SU-DHL-6 (cell line): ENCODE measurements at regions not wholly inside any gene's neighbourhood (a gene's known extent, or its start where the extent isn't known, plus 50 kb on each side); places are given as distances from the start of the nearest gene placed in this dataset.

ENCODE experiments used
- H2AFZ ChIP-seq: fragments of 200-600 bp; sonication (generic); 2 replicates; pipeline ENCODE4 v1.6.1; 2014; ENCODE audit warnings: low read depth, mild to moderate bottlenecking, moderate library complexity, mixed read lengths, antibody characterized with exemption, low read length; ENCODE audit not compliant: severe bottlenecking
- H3F3A ChIP-seq: fragments of 200-600 bp; shearing (Covaris generic); 2 replicates; pipeline ENCODE4 v1.6.0; 2016; ENCODE audit warnings: antibody characterized with exemption, mild to moderate bottlenecking; ENCODE audit not compliant: insufficient read depth
- H3K27ac ChIP-seq: fragments of 200-600 bp; sonication (generic); 2 replicates; pipeline ENCODE4 v1.5.1; 2016; ENCODE audit warnings: low read depth, mild to moderate bottlenecking, low read length, moderate library complexity, mixed read lengths
- H3K27me3 ChIP-seq: fragments of 200-600 bp; sonication (generic), shearing (Covaris generic); 2 replicates; pipeline ENCODE4 v1.6.0; 2014; ENCODE audit warnings: mild to moderate bottlenecking, low read length
- H3K36me3 ChIP-seq: fragments of 200-600 bp; sonication (generic); 2 replicates; pipeline ENCODE4 v1.6.1; 2014; ENCODE audit warnings: mild to moderate bottlenecking, low read length, mixed read lengths
- H3K4me2 ChIP-seq: fragments of 300-600, 200-600 bp; shearing (Covaris generic), sonication (generic); 2 replicates; pipeline ENCODE4 v1.6.0; 2014; ENCODE audit warnings: low read length, low read depth, mild to moderate bottlenecking; ENCODE audit not compliant: poor library complexity, severe bottlenecking
- H3K4me3 ChIP-seq: fragments of 200-600 bp; sonication (generic); 2 replicates; pipeline ENCODE4 v1.5.1; 2014; ENCODE audit warnings: antibody characterized with exemption, low read length, mild to moderate bottlenecking, mixed read lengths; ENCODE audit not compliant: insufficient read depth, poor library complexity, severe bottlenecking
- H3K79me2 ChIP-seq: fragments of 200-600 bp; sonication (generic); 2 replicates; pipeline ENCODE4 v1.6.1; 2014; ENCODE audit warnings: mild to moderate bottlenecking, low read length, moderate library complexity; ENCODE audit not compliant: insufficient read depth
- H3K9ac ChIP-seq: fragments of 200-600 bp; sonication (generic); 2 replicates; pipeline ENCODE4 v1.7.0; 2014; ENCODE audit warnings: mild to moderate bottlenecking, low read length
- H3K9me2 ChIP-seq: fragments of 200-600 bp; sonication (generic); replicated peaks from 2 replicates; pipeline ENCODE4 v1.6.1; 2014; ENCODE audit warnings: low read length; ENCODE audit not compliant: insufficient read depth
- H3K9me3 ChIP-seq: fragments of 200-600 bp; sonication (generic); 2 replicates; pipeline ENCODE4 v1.6.1; 2014; ENCODE audit warnings: low read length, mixed read lengths; ENCODE audit not compliant: insufficient read depth
- H4K20me1 ChIP-seq: fragments of 200-600 bp; sonication (generic); 2 replicates; pipeline ENCODE4 v1.6.1; 2014; ENCODE audit warnings: low read depth, mild to moderate bottlenecking, antibody characterized with exemption, low read length, moderate library complexity, mixed read lengths
- CTCF ChIP-seq: fragments of 200-600 bp; sonication (generic); IDR thresholded peaks from one replicate; pipeline ENCODE4 v1.5.1; 2017; ENCODE audit warnings: antibody characterized with exemption, mild to moderate bottlenecking, low read length, moderate library complexity; ENCODE audit not compliant: insufficient read depth, poor library complexity, severe bottlenecking
- EZH2phosphoT487 ChIP-seq: fragments of 200-600 bp; sonication (generic), shearing (Covaris generic); conservative IDR thresholded peaks from 2 replicates; pipeline ENCODE4 v1.6.1; 2018; ENCODE audit warnings: mild to moderate bottlenecking, antibody characterized with exemption, low read length, moderate library complexity, mixed read lengths

GRCh38 chr2:138187221-138187620 lies 222.9 kb downstream of the HNMT start:
- H3K4me2 ChIP-seq = no peak overlapping the region
- no peaks in the 10 kb centered on the region for H3K9me3 ChIP-seq
- no peaks in the 10 kb centered on the region for H3F3A ChIP-seq
- no peak overlapping the region for H3K9ac ChIP-seq
- H3K27me3 ChIP-seq = no peaks in the 10 kb centered on the region
- no peaks in the 10 kb centered on the region for H4K20me1 ChIP-seq
- H3K79me2 ChIP-seq = no peaks in the 10 kb centered on the region
- no peak overlapping the region for H3K4me3 ChIP-seq
- no peaks in the 10 kb centered on the region for H3K9me2 ChIP-seq
- no peaks in the 10 kb centered on the region for H3K36me3 ChIP-seq
- TF ChIP-seq CTCF (no peak), EZH2phosphoT487 (no peak)
- H3K27ac ChIP-seq = no peak overlapping the region
- H2AFZ ChIP-seq = no peak overlapping the region

- Histone ChIP-seq H3K4me2 (no peak overlapping the region), H3F3A (no peaks in the 10 kb centered on the region), H3K4me3 (no peak overlapping the region), H3K27ac (no peak overlapping the region), H3K27me3 (no peaks in the 10 kb centered on the region), H3K9ac (no peak overlapping the region), H3K9me2 (no peaks in the 10 kb centered on the region), H4K20me1 (no peaks in the 10 kb centered on the region), H3K9me3 (no peaks in the 10 kb centered on the region), H2AFZ (no peak overlapping the region), H3K36me3 (no peaks in the 10 kb centered on the region), H3K79me2 (no peaks in the 10 kb centered on the region)
- TF ChIP-seq EZH2phosphoT487 = no peak
- no peak for TF ChIP-seq CTCF
Measured at GRCh38 chr2:138190999-138191398, 226.7 kb downstream of the HNMT start.

GRCh38 chr2:138193416-138194213 lies 229.3 kb downstream of the HNMT start:
- Histone ChIP-seq H3K4me2 (no peak overlapping the region), H3K27me3 (no peaks in the 10 kb centered on the region), H3K4me3 (no peak overlapping the region), H3K36me3 (no peaks in the 10 kb centered on the region), H4K20me1 (no peaks in the 10 kb centered on the region), H3F3A (no peaks in the 10 kb centered on the region), H2AFZ (no peak overlapping the region), H3K9me3 (no peaks in the 10 kb centered on the region), H3K9me2 (no peaks in the 10 kb centered on the region), H3K9ac (no peak overlapping the region), H3K79me2 (no peaks in the 10 kb centered on the region), H3K27ac (no peak overlapping the region)
- no peak for TF ChIP-seq CTCF
- no peak for TF ChIP-seq EZH2phosphoT487
